ENCODE measurements at regions not wholly inside any gene's neighbourhood (a gene's known extent, or its start where the extent isn't known, plus 50 kb on each side); places are given as distances from the start of the nearest gene placed in this dataset.

GRCh38 chr2:136444323-136444722 lies 321.0 kb upstream of the THSD7B start:
- ChIA-PET POLR2A (no interaction called here), CTCF (ENCODE audit: low intra/inter-chr PET ratio) (no interaction called here)
- in situ Hi-C loops (cut with MboI) (no loop called here), intact Hi-C loops (cut with micrococcal nuclease) (no loop called here)
- no peak overlapping the region for H3K27ac ChIP-seq (ENCODE audit: extremely low read depth, low read depth, low read length)
- H3K9me3 ChIP-seq (replicated peaks; ENCODE audit: control insufficient read depth, insufficient read depth, low read depth, low read length) = no peaks in the 10 kb centered on the region
- ATAC-seq (no peak), DNase-seq (ENCODE audit: extremely low read depth in 1 of 4, low spot score in 3 of 4) (no peak), FAIRE-seq (no peak)
- H3K79me2 ChIP-seq (ENCODE audit: control insufficient read depth, insufficient read depth, low read length) = no peaks in the 10 kb centered on the region
- no peaks in the 10 kb centered on the region for H3K36me3 ChIP-seq (ENCODE audit: control insufficient read depth, insufficient read depth, low read length)
- H3K4me1 ChIP-seq (replicated peaks in 1 of 2; ENCODE audit: control insufficient read depth in 2 of 2, insufficient read depth in 2 of 2, low read length in 2 of 2) = no peaks in the 10 kb centered on the region
- no peak overlapping the region for H3K9ac ChIP-seq (ENCODE audit: insufficient read depth in 1 of 2, low read depth in 2 of 2, low read length in 2 of 2)
- no TSS peak for BruUV-seq (replicated peaks)
- peaks cover 0 to 7% of the 10 kb centered on the region in 2 experiments; a peak in 1 of 5 replicates for H3K27me3 ChIP-seq (ENCODE audit: control insufficient read depth in 2 of 2, insufficient read depth in 2 of 2, low read length in 2 of 2)
- no peak overlapping the region for H3K4me3 ChIP-seq
- H3K9me1 ChIP-seq (ENCODE audit: control insufficient read depth, insufficient read depth, low read length) = no peaks in the 10 kb centered on the region
- no peak overlapping the region for H2AFZ ChIP-seq (ENCODE audit: low read depth, low read length)
- no peaks in the 10 kb centered on the region for H4K20me1 ChIP-seq (replicated peaks; ENCODE audit: control insufficient read depth, insufficient read depth, low read length)
- H3K4me2 ChIP-seq (ENCODE audit: insufficient read depth, low read length) = no peak overlapping the region
- no peak for TF ChIP-seq CREB1 (IDR thresholded peaks at IDR 0.05)
- no peak for TF ChIP-seq CREB1 (CRISPR knock-in tag; IDR thresholded peaks at IDR 0.05)
- TF ChIP-seq MTF1 (CRISPR knock-in tag; IDR thresholded peaks at IDR 0.05; ENCODE audit: borderline replicate concordance) = no peak
- TF ChIP-seq, protein P1, sequence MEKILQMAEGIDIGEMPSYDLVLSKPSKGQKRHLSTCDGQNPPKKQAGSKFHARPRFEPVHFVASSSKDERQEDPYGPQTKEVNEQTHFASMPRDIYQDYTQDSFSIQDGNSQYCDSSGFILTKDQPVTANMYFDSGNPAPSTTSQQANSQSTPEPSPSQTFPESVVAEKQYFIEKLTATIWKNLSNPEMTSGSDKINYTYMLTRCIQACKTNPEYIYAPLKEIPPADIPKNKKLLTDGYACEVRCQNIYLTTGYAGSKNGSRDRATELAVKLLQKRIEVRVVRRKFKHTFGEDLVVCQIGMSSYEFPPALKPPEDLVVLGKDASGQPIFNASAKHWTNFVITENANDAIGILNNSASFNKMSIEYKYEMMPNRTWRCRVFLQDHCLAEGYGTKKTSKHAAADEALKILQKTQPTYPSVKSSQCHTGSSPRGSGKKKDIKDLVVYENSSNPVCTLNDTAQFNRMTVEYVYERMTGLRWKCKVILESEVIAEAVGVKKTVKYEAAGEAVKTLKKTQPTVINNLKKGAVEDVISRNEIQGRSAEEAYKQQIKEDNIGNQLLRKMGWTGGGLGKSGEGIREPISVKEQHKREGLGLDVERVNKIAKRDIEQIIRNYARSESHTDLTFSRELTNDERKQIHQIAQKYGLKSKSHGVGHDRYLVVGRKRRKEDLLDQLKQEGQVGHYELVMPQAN (IDR thresholded peaks at IDR 0.05; ENCODE audit: borderline replicate concordance) = no peak
- TF ChIP-seq RREB1 (CRISPR knock-in tag; IDR thresholded peaks at IDR 0.05) = no peak
- no peak for TF ChIP-seq ZNF282 (CRISPR knock-in tag; IDR thresholded peaks at IDR 0.05)
- TF ChIP-seq YY1 (IDR thresholded peaks at IDR 0.05; ENCODE audit: borderline replicate concordance in 1 of 3, control insufficient read depth in 1 of 3, extremely low read depth in 1 of 3, insufficient read depth in 3 of 3, insufficient read length in 1 of 3, insufficient replicate concordance in 2 of 3, low read depth in 1 of 3, low read length in 2 of 3) = no peak
- TF ChIP-seq, protein P2, sequence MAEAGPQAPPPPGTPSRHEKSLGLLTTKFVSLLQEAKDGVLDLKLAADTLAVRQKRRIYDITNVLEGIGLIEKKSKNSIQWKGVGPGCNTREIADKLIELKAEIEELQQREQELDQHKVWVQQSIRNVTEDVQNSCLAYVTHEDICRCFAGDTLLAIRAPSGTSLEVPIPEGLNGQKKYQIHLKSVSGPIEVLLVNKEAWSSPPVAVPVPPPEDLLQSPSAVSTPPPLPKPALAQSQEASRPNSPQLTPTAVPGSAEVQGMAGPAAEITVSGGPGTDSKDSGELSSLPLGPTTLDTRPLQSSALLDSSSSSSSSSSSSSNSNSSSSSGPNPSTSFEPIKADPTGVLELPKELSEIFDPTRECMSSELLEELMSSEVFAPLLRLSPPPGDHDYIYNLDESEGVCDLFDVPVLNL (CRISPR knock-in tag; IDR thresholded peaks at IDR 0.05; ENCODE audit: low read depth) = no peak
- no peak for TF ChIP-seq SMARCA4 (IDR thresholded peaks at IDR 0.05)
- no peak for TF ChIP-seq ZBTB8A (IDR thresholded peaks at IDR 0.05; ENCODE audit: partially characterized antibody)
- no peak for TF ChIP-seq BRCA1 (IDR thresholded peaks at IDR 0.05)
- no peak for TF ChIP-seq BRCA1 (CRISPR knock-in tag; IDR thresholded peaks at IDR 0.05)
- no peak for TF ChIP-seq E2F5 (CRISPR knock-in tag; IDR thresholded peaks at IDR 0.05)
- 2% methylated on average over 7 of the region's 7 CpGs for WGBS (ENCODE audit: insufficient coverage, low coverage, missing lambda C conversion rate)
